Gastrocnemius medialis (tissue), 4 donors: ENCODE measurements at regions not wholly inside any gene's neighbourhood (a gene's known extent, or its start where the extent isn't known, plus 50 kb on each side); places are given as distances from the start of the nearest gene placed in this dataset.
"Not testable (repeated sequence)": the region's sequence is repeated elsewhere in the genome, so short reads cannot be mapped to it uniquely, and the experiment has no call there.

ENCODE experiments used
- ATAC-seq, 2 donors: fragments of 150-250 bp; one replicate each; pipeline ENCODE4 v1.9.1; 2016
- DNase-seq, 2 donors: peaks; one replicate each; pipeline ENCODE4 v3.0.0-alpha.2; 2019
- H3K27ac ChIP-seq, 4 donors: fragments of 200-600 bp; sonication (generic); 1 replicate in 1 of 4; 2 replicates in 3 of 4; pipeline ENCODE4 v1.5.1; 2016 to 2018; ENCODE audit warnings: mild to moderate bottlenecking in 2 of 4, moderate library complexity in 1 of 4
- H3K27me3 ChIP-seq, 3 donors: fragments of 200-600 bp; sonication (generic) in 2 of 3; 1 replicate in 1 of 3; 2 replicates in 2 of 3; pipeline versions ENCODE4 v1.5.1 to v1.6.0; 2016 to 2019; ENCODE audit warnings: mild to moderate bottlenecking in 1 of 3, moderate library complexity in 1 of 3
- H3K36me3 ChIP-seq, 2 donors: fragments of 200-600 bp; sonication (generic) in 1 of 2; one replicate each; pipeline ENCODE4 v1.5.1; 2017 to 2018
- H3K4me1 ChIP-seq, 2 donors: fragments of 200-600 bp; sonication (generic) in 1 of 2; one replicate each; pipeline ENCODE4 v1.5.1; 2016 to 2017; ENCODE audit warnings: mild to moderate bottlenecking in 2 of 2
- H3K4me3 ChIP-seq, 4 donors: fragments of 200-600 bp; sonication (generic) in 3 of 4; 1 replicate in 1 of 4; 2 replicates in 3 of 4; pipeline ENCODE4 v1.5.1; 2016 to 2019; ENCODE audit warnings: mild to moderate bottlenecking in 2 of 4
- H3K9me3 ChIP-seq, 3 donors: fragments of 200-600 bp; sonication (generic) in 2 of 3; 1 replicate in 1 of 3; 2 replicates in 2 of 3; pipeline ENCODE4 v1.5.1; 2016 to 2019
- CTCF ChIP-seq, 5 experiments: fragments of 450-650 bp in 3 of 5; fragments of 200-600 bp in 2 of 5; sonication (generic) in 2 of 5; IDR thresholded peaks in 4 of 5; conservative IDR thresholded peaks in 1 of 5; 1 replicate in 4 of 5; 2 replicates in 1 of 5; pipeline ENCODE4 v1.5.1; 2016 to 2019; ENCODE audit warnings: antibody characterized with exemption in 5 of 5, mild to moderate bottlenecking in 3 of 5, moderate library complexity in 3 of 5
- POLR2A ChIP-seq, 2 donors: fragments of 450-650 bp; IDR thresholded peaks; one replicate each; pipeline ENCODE4 v1.6.1; 2017; ENCODE audit warnings: antibody characterized with exemption in 2 of 2, mild to moderate bottlenecking in 2 of 2, moderate library complexity in 2 of 2
- in situ Hi-C, 4 donors: fragments of 200-750 bp; cut with MboI; loops; one replicate each; pipeline versions ENCODE4 v1.15.0 to v1.8.0; 2017; ENCODE audit warnings: low sequenced_read_pairs in 4 of 4
- intact Hi-C: fragments of 100-400 bp; cut with DNase I; formaldehyde crosslinking; loops from one replicate; pipeline ENCODE4 v1.15.1; 2023; ENCODE audit warnings: low total_unique reads

- DNase-seq: no peak
- H3K9me3 ChIP-seq: no peaks in the 10 kb centered on the region
- H3K4me3 ChIP-seq: no peak overlapping the region
- H3K36me3 ChIP-seq: no peaks in the 10 kb centered on the region
- intact Hi-C loops (no loop called here), in situ Hi-C loops (no loop called here)
- no peaks in the 10 kb centered on the region for H3K4me1 ChIP-seq
- ATAC-seq: no peak
- no peak for TF ChIP-seq CTCF (IDR thresholded peaks at IDR 0.05 in 4 of 5, conservative IDR thresholded peaks at IDR 0.05 in 1 of 5)
- TF ChIP-seq POLR2A (IDR thresholded peaks at IDR 0.05): no peak
- no peak overlapping the region for H3K27ac ChIP-seq
- H3K27me3 ChIP-seq: no peaks in the 10 kb centered on the region
Measured at GRCh38 chr16:51267681-51268080, 116.6 kb upstream of the SALL1 start.

- intact Hi-C loops: no loop called here
Measured at GRCh38 chr16:51262428-51262827, 111.4 kb upstream of the SALL1 start.

GRCh38 chr16:51261919-51262318 lies 110.8 kb upstream of the SALL1 start:
- in situ Hi-C loops: no loop called here
- no peaks in the 10 kb centered on the region for H3K4me1 ChIP-seq
- DNase-seq (no peak), ATAC-seq (no peak)
- H3K36me3 ChIP-seq: no peaks in the 10 kb centered on the region
- intact Hi-C loops: no loop called here
- no peak overlapping the region for H3K27ac ChIP-seq
- no peak overlapping the region for H3K4me3 ChIP-seq
- H3K27me3 ChIP-seq: no peaks in the 10 kb centered on the region
- TF ChIP-seq POLR2A (IDR thresholded peaks at IDR 0.05) (no peak), CTCF (IDR thresholded peaks at IDR 0.05 in 4 of 5, conservative IDR thresholded peaks at IDR 0.05 in 1 of 5) (no peak)
- no peaks in the 10 kb centered on the region for H3K9me3 ChIP-seq

More at GRCh38 chr16:51262428-51262827, 111.4 kb upstream of the SALL1 start:
- in situ Hi-C loops: no loop called here
- Histone ChIP-seq H3K4me1 (no peaks in the 10 kb centered on the region), H3K27me3 (no peaks in the 10 kb centered on the region), H3K36me3 (no peaks in the 10 kb centered on the region), H3K4me3 (no peak overlapping the region), H3K27ac (no peak overlapping the region), H3K9me3 (no peaks in the 10 kb centered on the region)
- DNase-seq (no peak), ATAC-seq (no peak)
- TF ChIP-seq CTCF (IDR thresholded peaks at IDR 0.05 in 4 of 5, conservative IDR thresholded peaks at IDR 0.05 in 1 of 5): no peak
- no peak for TF ChIP-seq POLR2A (IDR thresholded peaks at IDR 0.05)

- ATAC-seq: no peak
- intact Hi-C loops: no loop called here
- in situ Hi-C loops: no loop called here
Measured at GRCh38 chr16:51255349-51255972, 104.4 kb upstream of the SALL1 start.

GRCh38 chr16:51254390-51254789 lies 103.3 kb upstream of the SALL1 start:
- intact Hi-C loops, H3K4me3 ChIP-seq, H3K4me1 ChIP-seq, H3K9me3 ChIP-seq, DNase-seq, H3K36me3 ChIP-seq, ATAC-seq, H3K27me3 ChIP-seq, in situ Hi-C loops, H3K27ac ChIP-seq: not testable (repeated sequence)

More at GRCh38 chr16:51255349-51255972, 104.4 kb upstream of the SALL1 start:
- Histone ChIP-seq H3K9me3 (no peaks in the 10 kb centered on the region), H3K36me3 (no peaks in the 10 kb centered on the region), H3K4me1 (no peaks in the 10 kb centered on the region), H3K4me3 (no peak overlapping the region), H3K27ac (no peak overlapping the region), H3K27me3 (no peaks in the 10 kb centered on the region)
- no peak for DNase-seq
- TF ChIP-seq CTCF (IDR thresholded peaks at IDR 0.05 in 4 of 5, conservative IDR thresholded peaks at IDR 0.05 in 1 of 5): no peak
- no peak for TF ChIP-seq POLR2A (IDR thresholded peaks at IDR 0.05)
